K562 (cell line): ENCODE measurements at regions not wholly inside any gene's neighbourhood (a gene's known extent, or its start where the extent isn't known, plus 50 kb on each side); places are given as distances from the start of the nearest gene placed in this dataset.
A peak's percentile ranks its signal among the peaks of the same experiment; 100 is the strongest.
"Not testable (repeated sequence)": the region's sequence is repeated elsewhere in the genome, so short reads cannot be mapped to it uniquely, and the experiment has no call there.

Experiments used
- ATF3 ChIP-seq, 2 experiments: fragments of 450-650 bp in 1 of 2; sonication (generic) in 1 of 2; formaldehyde crosslinking in 1 of 2; IDR thresholded peaks in 1 of 2; conservative IDR thresholded peaks in 1 of 2; 2 replicates each; pipeline versions ENCODE4 v1.6.1 to v1.8.1; 2016 to 2023; ENCODE audit warnings: mild to moderate bottlenecking in 2 of 2, moderate library complexity in 2 of 2, inconsistent platforms in 1 of 2, missing genetic modification reagents in 1 of 2
- CREM ChIP-seq: IDR thresholded peaks from 2 replicates; pipeline ENCODE4 v1.6.1; 2014; ENCODE audit warnings: antibody characterized with exemption, low read depth
- CXXC5 ChIP-seq: fragments of 250-450 bp; sonication (Bioruptor Pico); IDR thresholded peaks from 2 replicates; pipeline ENCODE4 v1.8.0; 2022; ENCODE audit warnings: inconsistent platforms, mild to moderate bottlenecking, moderate library complexity
- EP400 ChIP-seq: fragments of 450-650 bp; IDR thresholded peaks from 2 replicates; pipeline ENCODE4 v1.6.1; 2017; ENCODE audit warnings: antibody characterized with exemption, mild to moderate bottlenecking, moderate library complexity
- HNRNPL ChIP-seq: fragments of 200-400 bp; formaldehyde crosslinking; IDR thresholded peaks from 2 replicates; pipeline ENCODE4 v1.6.1; 2017; ENCODE audit warnings: low read depth, mild to moderate bottlenecking, low read length
- HNRNPLL ChIP-seq: fragments of 200-400 bp; formaldehyde crosslinking; IDR thresholded peaks from 2 replicates; pipeline ENCODE4 v1.6.1; 2017; ENCODE audit warnings: low read length, low read depth, mild to moderate bottlenecking; ENCODE audit not compliant: poor library complexity, severe bottlenecking
- JUND ChIP-seq, 2 experiments: IDR thresholded peaks; 2 replicates in 1 of 2; 3 replicates in 1 of 2; pipeline ENCODE4 v1.6.1; 2011; ENCODE audit warnings: borderline replicate concordance in 2 of 2, low read depth in 2 of 2, low read length in 2 of 2, improper control_type of control experiment in 1 of 2, missing biosample characterization in 1 of 2, missing genetic modification characterization in 1 of 2, missing genetic modification reagents in 1 of 2
- L3MBTL2 ChIP-seq: fragments of 450-650 bp; IDR thresholded peaks from 2 replicates; pipeline ENCODE4 v1.6.1; 2016; ENCODE audit warnings: mild to moderate bottlenecking, moderate library complexity
- MBD2 ChIP-seq: sonication (generic); IDR thresholded peaks from 2 replicates; pipeline ENCODE4 v1.6.1; 2016; ENCODE audit warnings: low read depth, borderline replicate concordance
- MTA1 ChIP-seq: fragments of 450-650 bp; IDR thresholded peaks from 2 replicates; pipeline ENCODE4 v1.6.1; 2017; ENCODE audit warnings: borderline replicate concordance
- MTA3 ChIP-seq: fragments of 450-650 bp; formaldehyde crosslinking; IDR thresholded peaks from 2 replicates; pipeline ENCODE4 v1.6.1; 2017; ENCODE audit warnings: mild to moderate bottlenecking, borderline replicate concordance
- NRF1 ChIP-seq, 2 experiments: fragments of 450-650 bp; IDR thresholded peaks in 1 of 2; conservative IDR thresholded peaks in 1 of 2; 2 replicates each; pipeline ENCODE4 v1.6.1; 2014; ENCODE audit warnings: mild to moderate bottlenecking in 2 of 2
- PKNOX1 ChIP-seq: fragments of 450-650 bp; IDR thresholded peaks from 2 replicates; pipeline ENCODE4 v1.6.1; 2016
- POLR2A ChIP-seq: fragments of 450-650 bp; conservative IDR thresholded peaks from 2 replicates; pipeline ENCODE4 v1.6.1; 2016
- POLR2AphosphoS5 ChIP-seq: IDR thresholded peaks from 2 replicates; pipeline ENCODE4 v1.6.1; 2011; ENCODE audit warnings: mild to moderate bottlenecking, low read depth, low read length, moderate library complexity; ENCODE audit not compliant: control insufficient read depth, insufficient read depth
- POLR2G ChIP-seq: fragments of 200-400 bp; formaldehyde crosslinking; IDR thresholded peaks from 2 replicates; pipeline ENCODE4 v1.6.1; 2017; ENCODE audit warnings: low read depth, mild to moderate bottlenecking, antibody characterized with exemption, low read length, moderate library complexity
- POLR2H ChIP-seq: IDR thresholded peaks from 2 replicates; pipeline ENCODE4 v1.6.1; 2016; ENCODE audit warnings: missing genetic modification characterization, low read depth, mild to moderate bottlenecking, control low read depth, missing compliant biosample characterization, moderate library complexity
- RBFOX2 ChIP-seq: fragments of 200-400 bp; formaldehyde crosslinking; IDR thresholded peaks from 2 replicates; pipeline ENCODE4 v1.6.1; 2017; ENCODE audit warnings: low read depth, mild to moderate bottlenecking, low read length, moderate library complexity
- SUPT5H ChIP-seq: fragments of 450-650 bp; IDR thresholded peaks from 2 replicates; pipeline ENCODE4 v1.6.1; 2016
- TAF1 ChIP-seq: IDR thresholded peaks from 2 replicates; pipeline ENCODE4 v1.6.1; 2011; ENCODE audit warnings: mild to moderate bottlenecking, low read length, moderate library complexity; ENCODE audit not compliant: insufficient read depth, control insufficient read depth, severe bottlenecking; ENCODE audit errors: extremely low read depth
- TF ChIP-seq, protein P1 (sequence below): fragments of 200-800 bp; sonication (Bioruptor generic); IDR thresholded peaks from 2 replicates; pipeline ENCODE4 v1.6.1; 2017; ENCODE audit warnings: missing genetic modification characterization, missing compliant biosample characterization
- TF ChIP-seq, protein P2 (sequence below): fragments of 250-450 bp; sonication (Bioruptor Pico); IDR thresholded peaks from 2 replicates; pipeline ENCODE4 v1.4.0; 2020

- peak; percentile 26; the same call in 1 of the 2 replicates for TF ChIP-seq POLR2H (tag)
- TF ChIP-seq, protein P1, sequence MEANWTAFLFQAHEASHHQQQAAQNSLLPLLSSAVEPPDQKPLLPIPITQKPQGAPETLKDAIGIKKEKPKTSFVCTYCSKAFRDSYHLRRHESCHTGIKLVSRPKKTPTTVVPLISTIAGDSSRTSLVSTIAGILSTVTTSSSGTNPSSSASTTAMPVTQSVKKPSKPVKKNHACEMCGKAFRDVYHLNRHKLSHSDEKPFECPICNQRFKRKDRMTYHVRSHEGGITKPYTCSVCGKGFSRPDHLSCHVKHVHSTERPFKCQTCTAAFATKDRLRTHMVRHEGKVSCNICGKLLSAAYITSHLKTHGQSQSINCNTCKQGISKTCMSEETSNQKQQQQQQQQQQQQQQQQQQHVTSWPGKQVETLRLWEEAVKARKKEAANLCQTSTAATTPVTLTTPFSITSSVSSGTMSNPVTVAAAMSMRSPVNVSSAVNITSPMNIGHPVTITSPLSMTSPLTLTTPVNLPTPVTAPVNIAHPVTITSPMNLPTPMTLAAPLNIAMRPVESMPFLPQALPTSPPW (CRISPR knock-in tag): 0 out of 2 replicates have a peak, but pooled peaks have one; percentile 48
- TF ChIP-seq POLR2G: peak; percentile 78
- peak; percentile 19; the same call in 1 of the 2 replicates for TF ChIP-seq L3MBTL2
- TF ChIP-seq EP400: peak; percentile 54; the same call in 1 of the 2 replicates
- TF ChIP-seq POLR2A: peak; percentile 79
- peak; percentile 24 for TF ChIP-seq TAF1
- peak; percentile 72 for TF ChIP-seq SUPT5H
- peak; percentile 52 for TF ChIP-seq JUND (IDR thresholded peaks at IDR 0.05; ENCODE audit: borderline replicate concordance, low read depth, low read length)
- peak; percentile 25; the same call in 1 of the 3 replicates for TF ChIP-seq JUND (tag; IDR thresholded peaks at IDR 0.05; ENCODE audit: borderline replicate concordance, low read depth, low read length)
- TF ChIP-seq PKNOX1: peak; percentile 49; the same call in 1 of the 2 replicates
- peak; percentile 44 for TF ChIP-seq CXXC5 (CRISPR knock-in tag)
- peak; percentile 85 for TF ChIP-seq ATF3 (IDR thresholded peaks at IDR 0.05)
- not testable (repeated sequence) for TF ChIP-seq ATF3 (CRISPR knock-in tag; conservative IDR thresholded peaks at IDR 0.05)
- peak; percentile 49; the same call in 1 of the 2 replicates for TF ChIP-seq HNRNPL
- TF ChIP-seq, protein P2, sequence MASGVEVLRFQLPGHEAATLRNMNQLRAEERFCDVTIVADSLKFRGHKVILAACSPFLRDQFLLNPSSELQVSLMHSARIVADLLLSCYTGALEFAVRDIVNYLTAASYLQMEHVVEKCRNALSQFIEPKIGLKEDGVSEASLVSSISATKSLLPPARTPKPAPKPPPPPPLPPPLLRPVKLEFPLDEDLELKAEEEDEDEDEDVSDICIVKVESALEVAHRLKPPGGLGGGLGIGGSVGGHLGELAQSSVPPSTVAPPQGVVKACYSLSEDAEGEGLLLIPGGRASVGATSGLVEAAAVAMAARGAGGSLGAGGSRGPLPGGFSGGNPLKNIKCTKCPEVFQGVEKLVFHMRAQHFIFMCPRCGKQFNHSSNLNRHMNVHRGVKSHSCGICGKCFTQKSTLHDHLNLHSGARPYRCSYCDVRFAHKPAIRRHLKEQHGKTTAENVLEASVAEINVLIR (CRISPR knock-in tag): peak; percentile 77
- peak; percentile 73 for TF ChIP-seq HNRNPLL
- TF ChIP-seq MTA3: 0 out of 2 replicates have a peak, but pooled peaks have one; percentile 28
- TF ChIP-seq MBD2: peak; percentile 40; the same call in 1 of the 2 replicates
- TF ChIP-seq MTA1: 0 out of 2 replicates have a peak, but pooled peaks have one; percentile 57
- TF ChIP-seq POLR2AphosphoS5: peak; percentile 47; the same call in 1 of the 2 replicates
- peak; percentile 96 for TF ChIP-seq CREM
- TF ChIP-seq RBFOX2: peak; percentile 82
- peak; percentile 87 to 89 for TF ChIP-seq NRF1 (conservative IDR thresholded peaks at IDR 0.05 in 1 of 2, IDR thresholded peaks at IDR 0.05 in 1 of 2)
Measured at GRCh38 chr7:65080799-65081668, 74.5 kb upstream of the ERV3-1 start (continued).
